Vagina (tissue), 2 donors: ENCODE measurements at regions not wholly inside any gene's neighbourhood (a gene's known extent, or its start where the extent isn't known, plus 50 kb on each side); places are given as distances from the start of the nearest gene placed in this dataset.

ENCODE experiments used
- DNase-seq, 2 donors: peaks; one replicate each; pipeline ENCODE4 v3.0.0-alpha.2; 2017; ENCODE audit errors: extremely low spot score in 2 of 2
- H3K27ac ChIP-seq: fragments of 200-600 bp; sonication (generic); one replicate; pipeline ENCODE4 v1.5.1; 2019
- H3K27me3 ChIP-seq: fragments of 200-600 bp; sonication (generic); one replicate; pipeline ENCODE4 v1.5.1; 2019
- H3K36me3 ChIP-seq, 2 donors: fragments of 200-600 bp; sonication (generic); one replicate each; pipeline ENCODE4 v1.5.1; 2017 to 2019
- H3K4me1 ChIP-seq: fragments of 200-600 bp; sonication (generic); one replicate; pipeline ENCODE4 v1.5.1; 2019
- H3K4me3 ChIP-seq, 2 donors: fragments of 200-600 bp; sonication (generic); 1 replicate in 1 of 2; 2 replicates in 1 of 2; pipeline ENCODE4 v1.5.1; 2016 to 2019
- H3K9me3 ChIP-seq: fragments of 200-600 bp; sonication (generic); one replicate; pipeline ENCODE4 v1.5.1; 2019
- POLR2A ChIP-seq, 2 donors: fragments of 450-650 bp; IDR thresholded peaks; one replicate each; pipeline ENCODE4 v1.6.1; 2017; ENCODE audit warnings: antibody characterized with exemption in 2 of 2, mild to moderate bottlenecking in 2 of 2, moderate library complexity in 2 of 2
- POLR2AphosphoS5 ChIP-seq, 2 donors: sonication (generic); formaldehyde crosslinking; IDR thresholded peaks; one replicate each; pipeline ENCODE4 v1.9.0; 2017; ENCODE audit warnings: antibody characterized with exemption in 2 of 2, mild to moderate bottlenecking in 2 of 2, low read depth in 1 of 2; ENCODE audit not compliant: insufficient read depth in 1 of 2
- intact Hi-C: fragments of 100-400 bp; cut with DNase I; formaldehyde crosslinking; loops from one replicate; pipeline ENCODE4 v1.15.1; 2023
- TF ChIP-seq, protein P1 (sequence below), 3 experiments: fragments of 450-650 bp in 2 of 3; fragments of 200-600 bp in 1 of 3; sonication (generic) in 1 of 3; IDR thresholded peaks; one replicate each; pipeline ENCODE4 v1.5.1; 2017 to 2019; ENCODE audit warnings: antibody characterized with exemption in 3 of 3, mild to moderate bottlenecking in 2 of 3, moderate library complexity in 2 of 3

DNA sequence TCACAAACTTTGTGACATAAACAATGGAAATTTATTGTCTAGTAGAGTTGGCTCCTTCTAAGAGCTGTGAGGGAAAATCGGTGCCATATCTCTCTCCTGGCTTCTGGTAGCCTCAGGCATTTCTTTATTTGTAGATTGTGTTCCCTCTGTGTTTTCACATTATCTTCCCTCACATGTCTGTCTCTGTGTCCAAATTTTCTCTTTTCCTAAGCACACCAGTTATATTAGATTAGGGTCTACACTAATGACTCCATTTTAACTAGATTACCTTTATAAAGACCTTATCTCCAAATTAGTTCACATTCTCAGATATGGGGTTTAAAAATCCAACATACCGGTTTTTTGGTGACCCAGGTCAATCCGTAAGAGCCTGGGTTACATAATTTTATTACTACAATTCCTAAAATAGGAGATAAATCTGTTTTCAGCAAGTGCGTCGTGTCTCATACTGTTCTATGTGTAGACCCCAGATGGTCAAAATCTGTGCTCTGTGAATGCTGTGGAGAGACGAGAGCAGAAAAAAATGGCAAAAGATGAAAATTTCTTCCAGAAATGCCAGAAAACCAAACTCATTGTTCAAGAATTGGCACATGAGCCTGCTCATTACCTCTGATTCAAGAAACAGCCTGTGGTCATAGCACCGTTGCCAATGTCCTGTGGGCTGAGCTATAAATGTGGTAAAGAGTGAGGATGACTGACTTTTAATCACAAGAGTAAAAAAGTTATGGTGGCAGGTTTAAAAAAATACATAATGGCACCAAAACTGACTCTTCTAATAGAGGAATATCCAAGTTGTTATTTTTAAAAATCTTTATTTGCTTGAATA, 574.7 kb downstream of the PCDH7 start:
- Histone ChIP-seq H3K9me3 (no peaks in the 10 kb centered on the region), H3K27ac (no peak overlapping the region)
- intact Hi-C loops, result no loop called here

DNA sequence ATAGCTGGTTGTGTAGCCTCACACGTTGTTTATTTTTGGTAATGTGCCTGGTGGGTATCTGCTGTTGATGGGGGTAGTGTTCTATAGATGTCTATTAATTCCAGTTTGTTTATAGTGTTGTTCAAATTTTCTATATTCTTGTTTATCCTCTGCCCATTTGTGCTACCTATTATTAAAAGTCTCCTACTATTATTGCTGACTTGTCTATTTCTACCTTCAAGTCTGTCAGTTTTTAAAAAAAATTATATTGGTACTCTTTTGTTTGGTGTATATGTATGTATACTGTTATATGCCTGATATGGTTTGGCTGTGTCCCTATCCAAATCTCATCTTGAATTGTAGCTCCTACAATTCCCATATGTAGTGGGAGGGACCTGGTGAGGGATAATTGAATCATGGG, 578.6 kb downstream of the PCDH7 start:
- H3K36me3 ChIP-seq, result no peaks in the 10 kb centered on the region
- H3K9me3 ChIP-seq, result no peaks in the 10 kb centered on the region
- H3K27ac ChIP-seq, result no peak overlapping the region
- no peak for DNase-seq
- TF ChIP-seq, protein P1, sequence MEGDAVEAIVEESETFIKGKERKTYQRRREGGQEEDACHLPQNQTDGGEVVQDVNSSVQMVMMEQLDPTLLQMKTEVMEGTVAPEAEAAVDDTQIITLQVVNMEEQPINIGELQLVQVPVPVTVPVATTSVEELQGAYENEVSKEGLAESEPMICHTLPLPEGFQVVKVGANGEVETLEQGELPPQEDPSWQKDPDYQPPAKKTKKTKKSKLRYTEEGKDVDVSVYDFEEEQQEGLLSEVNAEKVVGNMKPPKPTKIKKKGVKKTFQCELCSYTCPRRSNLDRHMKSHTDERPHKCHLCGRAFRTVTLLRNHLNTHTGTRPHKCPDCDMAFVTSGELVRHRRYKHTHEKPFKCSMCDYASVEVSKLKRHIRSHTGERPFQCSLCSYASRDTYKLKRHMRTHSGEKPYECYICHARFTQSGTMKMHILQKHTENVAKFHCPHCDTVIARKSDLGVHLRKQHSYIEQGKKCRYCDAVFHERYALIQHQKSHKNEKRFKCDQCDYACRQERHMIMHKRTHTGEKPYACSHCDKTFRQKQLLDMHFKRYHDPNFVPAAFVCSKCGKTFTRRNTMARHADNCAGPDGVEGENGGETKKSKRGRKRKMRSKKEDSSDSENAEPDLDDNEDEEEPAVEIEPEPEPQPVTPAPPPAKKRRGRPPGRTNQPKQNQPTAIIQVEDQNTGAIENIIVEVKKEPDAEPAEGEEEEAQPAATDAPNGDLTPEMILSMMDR (IDR thresholded peaks at IDR 0.05), result no peak
- no peak for TF ChIP-seq POLR2AphosphoS5 (IDR thresholded peaks at IDR 0.05; ENCODE audit: insufficient read depth in 1 of 2, low read depth in 1 of 2)
- no peak for TF ChIP-seq POLR2A (IDR thresholded peaks at IDR 0.05)
- intact Hi-C loops, result no loop called here
- no peak overlapping the region for H3K4me3 ChIP-seq
- H3K4me1 ChIP-seq, result no peaks in the 10 kb centered on the region
- no peaks in the 10 kb centered on the region for H3K27me3 ChIP-seq

More for the DNA sequence above, 574.7 kb downstream of the PCDH7 start:
- H3K36me3 ChIP-seq, result no peaks in the 10 kb centered on the region
- H3K4me3 ChIP-seq, result no peak overlapping the region
- no peaks in the 10 kb centered on the region for H3K4me1 ChIP-seq
- no peak for DNase-seq
- TF ChIP-seq, protein P1 (IDR thresholded peaks at IDR 0.05), result no peak
- no peak for TF ChIP-seq POLR2A (IDR thresholded peaks at IDR 0.05)
- TF ChIP-seq POLR2AphosphoS5 (IDR thresholded peaks at IDR 0.05; ENCODE audit: insufficient read depth in 1 of 2, low read depth in 1 of 2), result no peak
- no peaks in the 10 kb centered on the region for H3K27me3 ChIP-seq

DNA sequence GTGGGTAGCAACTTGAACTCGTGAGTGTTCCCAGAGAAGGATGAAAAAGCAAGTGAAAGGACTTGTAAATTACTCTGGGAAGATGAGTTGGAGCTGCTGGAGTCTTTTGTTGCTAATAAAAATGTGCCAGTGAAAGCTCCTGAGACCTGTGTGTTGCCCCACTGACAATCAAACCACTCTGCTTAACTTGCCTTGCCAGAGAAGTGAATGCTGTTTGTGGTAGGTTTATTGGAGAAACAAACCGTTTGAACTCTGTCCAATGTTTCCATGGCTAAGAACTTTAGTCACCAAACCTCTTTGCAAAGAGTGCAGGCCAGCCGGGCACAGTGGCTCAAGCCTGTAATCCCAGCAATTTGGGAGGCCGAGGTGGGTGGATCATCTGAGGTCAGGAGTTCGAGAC, 586.9 kb downstream of the PCDH7 start:
- H3K27ac ChIP-seq, result no peak overlapping the region
- no peak for DNase-seq
- intact Hi-C loops, result no loop called here
- H3K36me3 ChIP-seq, result no peaks in the 10 kb centered on the region
- no peak for TF ChIP-seq POLR2A (IDR thresholded peaks at IDR 0.05)
- TF ChIP-seq, protein P1 (IDR thresholded peaks at IDR 0.05), result no peak
- TF ChIP-seq POLR2AphosphoS5 (IDR thresholded peaks at IDR 0.05; ENCODE audit: insufficient read depth in 1 of 2, low read depth in 1 of 2), result no peak
- H3K27me3 ChIP-seq, result no peaks in the 10 kb centered on the region
- no peaks in the 10 kb centered on the region for H3K4me1 ChIP-seq
- no peak overlapping the region for H3K4me3 ChIP-seq
- no peaks in the 10 kb centered on the region for H3K9me3 ChIP-seq

DNA sequence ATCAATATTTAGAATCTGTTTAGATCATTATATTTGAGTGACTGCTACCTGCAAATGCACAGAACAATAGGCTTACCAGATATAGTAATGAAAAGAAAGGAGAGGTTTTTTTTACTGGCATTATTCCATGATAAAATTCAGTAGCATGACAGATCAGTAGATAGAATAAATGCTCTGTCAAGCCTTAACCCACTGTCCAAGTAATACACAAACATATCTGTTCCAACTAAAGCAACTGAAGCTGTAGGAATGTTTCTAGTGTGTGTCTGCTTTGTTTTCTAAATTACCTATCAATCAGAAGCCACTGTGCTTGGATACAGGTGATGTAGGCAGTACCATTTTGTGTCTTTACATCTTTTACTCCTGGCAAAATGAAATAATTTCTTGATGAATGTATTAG, 604.6 kb downstream of the PCDH7 start:
- intact Hi-C loops, result no loop called here
- no peak for TF ChIP-seq POLR2A (IDR thresholded peaks at IDR 0.05)
- no peak for TF ChIP-seq POLR2AphosphoS5 (IDR thresholded peaks at IDR 0.05; ENCODE audit: insufficient read depth in 1 of 2, low read depth in 1 of 2)
- no peaks in the 10 kb centered on the region for H3K4me1 ChIP-seq
- H3K27me3 ChIP-seq, result no peaks in the 10 kb centered on the region
- no peak for DNase-seq
- H3K4me3 ChIP-seq, result no peak overlapping the region
- no peaks in the 10 kb centered on the region for H3K36me3 ChIP-seq
- H3K9me3 ChIP-seq, result no peaks in the 10 kb centered on the region
- H3K27ac ChIP-seq, result no peak overlapping the region

DNA sequence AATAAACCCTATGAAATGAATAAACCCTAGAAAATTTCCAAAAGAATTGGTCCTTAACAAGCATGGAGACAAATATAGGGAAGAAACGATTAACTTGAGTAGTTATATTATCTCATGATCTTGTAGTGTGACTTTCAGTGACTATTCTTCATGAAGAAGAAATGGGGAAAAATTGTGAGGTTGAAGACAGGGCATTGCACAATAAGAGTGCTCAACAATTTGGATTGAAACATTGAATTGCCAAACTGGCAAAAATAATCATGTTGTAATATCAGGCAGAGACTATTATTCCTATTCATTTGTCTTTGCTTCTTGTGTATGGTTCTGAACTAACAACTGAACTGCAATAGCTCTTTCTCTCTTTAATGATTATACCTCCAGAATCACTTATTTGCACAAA, 605.1 kb downstream of the PCDH7 start:
- H3K27me3 ChIP-seq, result no peaks in the 10 kb centered on the region
- H3K36me3 ChIP-seq, result no peaks in the 10 kb centered on the region
- intact Hi-C loops, result no loop called here
- no peaks in the 10 kb centered on the region for H3K9me3 ChIP-seq
- TF ChIP-seq POLR2A (IDR thresholded peaks at IDR 0.05) (no peak), POLR2AphosphoS5 (IDR thresholded peaks at IDR 0.05; ENCODE audit: insufficient read depth in 1 of 2, low read depth in 1 of 2) (no peak)
- TF ChIP-seq, protein P1 (IDR thresholded peaks at IDR 0.05), result no peak
- H3K4me1 ChIP-seq, result no peaks in the 10 kb centered on the region
- no peak overlapping the region for H3K4me3 ChIP-seq
- no peak for DNase-seq
- no peak overlapping the region for H3K27ac ChIP-seq
